ENCODE measurements at regions not wholly inside any gene's neighbourhood (a gene's known extent, or its start where the extent isn't known, plus 50 kb on each side); places are given as distances from the start of the nearest gene placed in this dataset.

GRCh38 chr19:30090476-30090875 lies 148.4 kb downstream of the URI1 start:
- DNase-seq (ENCODE audit: insufficient read length, low spot score) (no peak), FAIRE-seq (no peak)
- TF ChIP-seq CTCF (IDR thresholded peaks at IDR 0.05; ENCODE audit: insufficient read depth, missing control alignments), result no peak

- TF ChIP-seq CTCF (IDR thresholded peaks at IDR 0.05; ENCODE audit: insufficient read depth, missing control alignments), result no peak
- no peak for DNase-seq (ENCODE audit: insufficient read length, low spot score)
- FAIRE-seq, result no peak
Measured at GRCh38 chr19:30090963-30091362, 148.9 kb downstream of the URI1 start.

GRCh38 chr19:30091456-30091855 lies 149.4 kb downstream of the URI1 start:
- no peak for DNase-seq (ENCODE audit: insufficient read length, low spot score)
- no peak for FAIRE-seq
- no peak for TF ChIP-seq CTCF (IDR thresholded peaks at IDR 0.05; ENCODE audit: insufficient read depth, missing control alignments)

- FAIRE-seq (no peak), DNase-seq (ENCODE audit: insufficient read length, low spot score) (no peak)
- TF ChIP-seq CTCF (IDR thresholded peaks at IDR 0.05; ENCODE audit: insufficient read depth, missing control alignments), result no peak
Measured at GRCh38 chr19:30091856-30092255, 149.8 kb downstream of the URI1 start.

GRCh38 chr19:30092721-30093569 lies 150.9 kb downstream of the URI1 start:
- DNase-seq (ENCODE audit: insufficient read length, low spot score) (no peak), FAIRE-seq (no peak)
- TF ChIP-seq CTCF (IDR thresholded peaks at IDR 0.05; ENCODE audit: insufficient read depth, missing control alignments), result no peak

GRCh38 chr19:30093966-30094755 lies 152.1 kb downstream of the URI1 start:
- no peak for TF ChIP-seq CTCF (IDR thresholded peaks at IDR 0.05; ENCODE audit: insufficient read depth, missing control alignments)
- DNase-seq (ENCODE audit: insufficient read length, low spot score), result no peak
- no peak for FAIRE-seq

- DNase-seq (ENCODE audit: insufficient read length, low spot score) (no peak), FAIRE-seq (no peak)
- no peak for TF ChIP-seq CTCF (IDR thresholded peaks at IDR 0.05; ENCODE audit: insufficient read depth, missing control alignments)
Measured at GRCh38 chr19:30094756-30095140, 152.7 kb downstream of the URI1 start.
